Activated CD4-positive, alpha-beta T cell treated with anti-CD3 and anti-CD28 coated beads, Interleukin-2, amount 10 ng/mL, durations not matched to agents 7 days and 5 days (primary cell): ENCODE measurements at regions not wholly inside any gene's neighbourhood (a gene's known extent, or its start where the extent isn't known, plus 50 kb on each side); places are given as distances from the start of the nearest gene placed in this dataset.

ENCODE experiments used
- CTCF ChIA-PET: fragments of 350-600 bp; sonication (Branson Sonifier 250); formaldehyde crosslinking; loops from one replicate; lab custom pipeline; 2021; ENCODE audit warnings: antibody characterized with exemption; lab: Charles Lee
- POLR2A ChIA-PET: fragments of 350-600 bp; sonication (Branson Sonifier 250); formaldehyde crosslinking; loops from one replicate; lab custom pipeline; 2021; ENCODE audit warnings: antibody characterized with exemption; lab: Charles Lee
- DNase-seq: peaks from one replicate; pipeline ENCODE4 v3.0.0-alpha.2; 2020
- H3K27ac Mint-ChIP-seq: one replicate; pipeline ENCODE4 v1.8.0; 2021; ENCODE audit warnings: mild to moderate bottlenecking, moderate library complexity, mixed read lengths
- H3K27me3 Mint-ChIP-seq: one replicate; pipeline ENCODE4 v1.8.0; 2021; ENCODE audit warnings: mixed read lengths
- H3K36me3 Mint-ChIP-seq: one replicate; pipeline ENCODE4 v1.8.0; 2021; ENCODE audit warnings: low read depth, mixed read lengths
- H3K4me1 Mint-ChIP-seq: one replicate; pipeline ENCODE4 v1.8.0; 2021; ENCODE audit warnings: mixed read lengths
- H3K4me3 Mint-ChIP-seq: one replicate; pipeline ENCODE4 v1.8.0; 2021; ENCODE audit warnings: mild to moderate bottlenecking, moderate library complexity, mixed read lengths
- H3K9me3 Mint-ChIP-seq: one replicate; pipeline ENCODE4 v1.8.0; 2021; ENCODE audit warnings: mixed read lengths

DNA sequence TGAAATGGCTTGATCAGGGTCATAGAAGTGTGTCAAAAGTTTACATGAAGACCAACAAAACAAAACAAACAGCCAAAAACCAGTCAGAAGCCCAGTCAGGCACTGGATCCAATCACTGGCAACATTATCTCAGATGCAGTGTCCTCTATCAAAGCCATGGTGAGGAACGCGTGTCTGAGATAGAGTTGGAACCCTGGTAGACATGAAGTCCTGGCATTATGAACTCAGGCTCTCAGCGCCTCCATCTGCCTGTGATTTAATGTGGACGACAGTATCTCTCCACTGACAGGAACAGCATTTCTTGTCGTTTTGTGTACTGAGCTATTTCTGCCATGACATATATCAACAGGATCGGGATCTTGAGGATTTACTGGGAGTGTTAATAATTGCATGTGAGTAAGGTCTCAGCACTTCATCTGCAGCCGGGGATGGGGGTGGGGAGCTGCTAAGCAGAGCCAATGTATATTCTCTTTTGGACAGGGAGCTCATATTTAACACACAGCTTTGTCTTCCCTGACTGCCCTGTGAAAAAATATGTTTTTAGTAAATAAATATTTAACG lies 1120.0 kb downstream of the IGSF11 start:
- POLR2A ChIA-PET, result no interaction called here

DNA sequence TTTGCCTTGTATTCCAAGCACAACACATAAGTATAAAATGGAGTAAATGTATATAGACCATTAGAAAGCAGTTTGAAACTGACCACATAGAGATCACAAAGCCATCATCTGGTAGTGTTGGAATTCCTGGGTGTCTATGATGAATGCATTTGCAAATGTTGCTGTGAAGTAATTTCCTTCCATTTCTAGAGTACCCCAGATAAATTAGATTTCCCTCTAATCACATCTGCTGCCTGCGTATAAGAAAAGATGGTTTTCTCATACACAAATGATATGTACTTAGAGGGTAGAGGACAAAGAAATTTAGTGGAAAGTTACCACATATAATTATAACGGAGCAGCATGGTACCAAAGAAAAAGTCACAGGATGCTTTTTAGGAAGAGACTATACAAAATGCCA lies 1117.8 kb downstream of the IGSF11 start:
- H3K36me3 Mint-ChIP-seq, result no peaks in the 10 kb centered on the region
- no peaks in the 10 kb centered on the region for H3K9me3 Mint-ChIP-seq
- ChIA-PET CTCF (no interaction called here), POLR2A (no interaction called here)
- no peak overlapping the region for H3K27ac Mint-ChIP-seq
- DNase-seq, result no peak
- H3K27me3 Mint-ChIP-seq, result no peaks in the 10 kb centered on the region
- no peaks in the 10 kb centered on the region for H3K4me1 Mint-ChIP-seq
- H3K4me3 Mint-ChIP-seq, result no peak overlapping the region

More for the DNA sequence above, 1120.0 kb downstream of the IGSF11 start:
- Mint-ChIP-seq H3K36me3 (no peaks in the 10 kb centered on the region), H3K4me1 (no peaks in the 10 kb centered on the region), H3K9me3 (no peaks in the 10 kb centered on the region), H3K4me3 (no peak overlapping the region), H3K27ac (no peak overlapping the region), H3K27me3 (no peaks in the 10 kb centered on the region)
- CTCF ChIA-PET, result no interaction called here
- no peak for DNase-seq

- H3K4me3 Mint-ChIP-seq, result no peak overlapping the region
- no peak for DNase-seq
- POLR2A ChIA-PET, result no interaction called here
- no peaks in the 10 kb centered on the region for H3K9me3 Mint-ChIP-seq
- no peaks in the 10 kb centered on the region for H3K27me3 Mint-ChIP-seq
- no peaks in the 10 kb centered on the region for H3K36me3 Mint-ChIP-seq
- no peaks in the 10 kb centered on the region for H3K4me1 Mint-ChIP-seq
- H3K27ac Mint-ChIP-seq, result no peak overlapping the region
- CTCF ChIA-PET, result no interaction called here
Measured at GRCh38 chr3:117919621-117920020, 1115.0 kb downstream of the IGSF11 start.

GRCh38 chr3:117920253-117920898 lies 1114.3 kb downstream of the IGSF11 start:
- no peak for DNase-seq
- Mint-ChIP-seq H3K9me3 (no peaks in the 10 kb centered on the region), H3K27ac (no peak overlapping the region), H3K4me1 (no peaks in the 10 kb centered on the region), H3K36me3 (no peaks in the 10 kb centered on the region), H3K4me3 (no peak overlapping the region), H3K27me3 (no peaks in the 10 kb centered on the region)
- ChIA-PET CTCF (interaction anchor here (0.6 kb wide), 1 partner anchor 113 kb away, joined by 3 read pairs; no protein-coding TSS in a partner anchor), POLR2A (no interaction called here)

GRCh38 chr3:117921411-117921810 lies 1113.2 kb downstream of the IGSF11 start:
- no peaks in the 10 kb centered on the region for H3K9me3 Mint-ChIP-seq
- ChIA-PET POLR2A (no interaction called here), CTCF (no interaction called here)
- H3K36me3 Mint-ChIP-seq, result no peaks in the 10 kb centered on the region
- no peak for DNase-seq
- H3K27me3 Mint-ChIP-seq, result no peaks in the 10 kb centered on the region
- no peak overlapping the region for H3K27ac Mint-ChIP-seq
- H3K4me1 Mint-ChIP-seq, result no peaks in the 10 kb centered on the region
- no peak overlapping the region for H3K4me3 Mint-ChIP-seq

- no peak for DNase-seq
- Mint-ChIP-seq H3K27ac (no peak overlapping the region), H3K36me3 (no peaks in the 10 kb centered on the region), H3K4me1 (no peaks in the 10 kb centered on the region), H3K4me3 (no peak overlapping the region), H3K27me3 (no peaks in the 10 kb centered on the region), H3K9me3 (no peaks in the 10 kb centered on the region)
- ChIA-PET CTCF (no interaction called here), POLR2A (no interaction called here)
Measured at GRCh38 chr3:117922039-117922438, 1112.6 kb downstream of the IGSF11 start.

DNA sequence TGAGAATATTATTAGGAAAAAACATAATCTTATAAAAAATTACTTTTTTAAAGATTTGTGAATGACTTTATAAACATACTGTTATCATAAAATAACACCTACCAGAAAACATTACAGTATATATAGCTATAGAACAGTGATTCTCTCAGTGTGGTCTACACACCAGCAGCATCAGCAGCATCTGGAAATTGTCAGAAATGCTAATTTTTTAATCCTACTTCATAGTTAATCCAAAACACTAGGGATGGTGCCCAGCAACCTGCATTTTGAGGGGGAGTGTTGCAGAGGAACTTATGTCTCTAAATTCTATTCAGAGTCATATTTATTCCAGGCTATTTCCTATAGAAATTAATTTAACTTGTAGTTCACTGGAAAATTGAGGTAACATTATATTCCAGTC lies 1107.8 kb downstream of the IGSF11 start:
- no peaks in the 10 kb centered on the region for H3K36me3 Mint-ChIP-seq
- ChIA-PET POLR2A (no interaction called here), CTCF (no interaction called here)
- H3K4me1 Mint-ChIP-seq, result no peaks in the 10 kb centered on the region
- no peak for DNase-seq
- no peaks in the 10 kb centered on the region for H3K27me3 Mint-ChIP-seq
- no peak overlapping the region for H3K4me3 Mint-ChIP-seq
- H3K27ac Mint-ChIP-seq, result no peak overlapping the region
- H3K9me3 Mint-ChIP-seq, result no peaks in the 10 kb centered on the region

GRCh38 chr3:117927825-117928224 lies 1106.8 kb downstream of the IGSF11 start:
- no peak for DNase-seq
- H3K27me3 Mint-ChIP-seq, result no peaks in the 10 kb centered on the region
- CTCF ChIA-PET, result no interaction called here
- H3K9me3 Mint-ChIP-seq, result no peaks in the 10 kb centered on the region
- H3K36me3 Mint-ChIP-seq, result no peaks in the 10 kb centered on the region
- H3K4me1 Mint-ChIP-seq, result no peaks in the 10 kb centered on the region
- POLR2A ChIA-PET, result no interaction called here
- H3K27ac Mint-ChIP-seq, result no peak overlapping the region
- no peak overlapping the region for H3K4me3 Mint-ChIP-seq

DNA sequence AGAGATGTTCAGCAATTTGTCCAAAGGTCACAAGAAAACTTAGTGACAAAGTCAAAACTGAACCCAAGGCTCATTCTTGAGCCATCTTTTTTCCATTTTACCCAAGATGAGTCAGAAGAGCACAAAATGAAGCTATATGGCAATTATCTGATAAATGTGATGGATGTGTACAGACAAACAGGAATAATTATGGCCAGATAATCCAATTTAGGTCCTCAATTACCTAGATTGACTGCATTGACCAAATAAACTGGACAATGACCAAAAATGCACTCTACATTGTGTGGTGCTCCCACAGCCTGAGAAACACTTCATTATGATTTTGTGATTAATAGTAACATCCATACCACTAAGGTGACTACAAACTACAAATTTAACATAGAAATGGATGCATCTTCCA lies 1105.8 kb downstream of the IGSF11 start:
- no peaks in the 10 kb centered on the region for H3K4me1 Mint-ChIP-seq
- H3K27ac Mint-ChIP-seq, result no peak overlapping the region
- no peaks in the 10 kb centered on the region for H3K9me3 Mint-ChIP-seq
- H3K27me3 Mint-ChIP-seq, result no peaks in the 10 kb centered on the region
- DNase-seq, result no peak
- ChIA-PET CTCF (no interaction called here), POLR2A (no interaction called here)
- no peaks in the 10 kb centered on the region for H3K36me3 Mint-ChIP-seq
- H3K4me3 Mint-ChIP-seq, result no peak overlapping the region

- Mint-ChIP-seq H3K27me3 (no peaks in the 10 kb centered on the region), H3K27ac (no peak overlapping the region), H3K4me3 (no peak overlapping the region), H3K36me3 (no peaks in the 10 kb centered on the region), H3K9me3 (no peaks in the 10 kb centered on the region), H3K4me1 (no peaks in the 10 kb centered on the region)
- CTCF ChIA-PET, result no interaction called here
- no peak for DNase-seq
- POLR2A ChIA-PET, result no interaction called here
Measured at GRCh38 chr3:117932441-117932840, 1102.2 kb downstream of the IGSF11 start.

GRCh38 chr3:117936159-117936558 lies 1098.5 kb downstream of the IGSF11 start:
- no peak overlapping the region for H3K27ac Mint-ChIP-seq
- H3K4me3 Mint-ChIP-seq, result no peak overlapping the region
- ChIA-PET POLR2A (no interaction called here), CTCF (no interaction called here)
- H3K4me1 Mint-ChIP-seq, result no peaks in the 10 kb centered on the region
- no peak for DNase-seq
- no peaks in the 10 kb centered on the region for H3K27me3 Mint-ChIP-seq
- H3K9me3 Mint-ChIP-seq, result peaks cover 5% of the 10 kb centered on the region
- H3K36me3 Mint-ChIP-seq, result no peaks in the 10 kb centered on the region

- no peaks in the 10 kb centered on the region for H3K4me1 Mint-ChIP-seq
- no peak overlapping the region for H3K27ac Mint-ChIP-seq
- no peaks in the 10 kb centered on the region for H3K36me3 Mint-ChIP-seq
- H3K9me3 Mint-ChIP-seq, result peaks cover 5% of the 10 kb centered on the region
- H3K27me3 Mint-ChIP-seq, result no peaks in the 10 kb centered on the region
- CTCF ChIA-PET, result no interaction called here
- H3K4me3 Mint-ChIP-seq, result no peak overlapping the region
- DNase-seq, result no peak
- POLR2A ChIA-PET, result no interaction called here
Measured at GRCh38 chr3:117938974-117939373, 1095.7 kb downstream of the IGSF11 start.

DNA sequence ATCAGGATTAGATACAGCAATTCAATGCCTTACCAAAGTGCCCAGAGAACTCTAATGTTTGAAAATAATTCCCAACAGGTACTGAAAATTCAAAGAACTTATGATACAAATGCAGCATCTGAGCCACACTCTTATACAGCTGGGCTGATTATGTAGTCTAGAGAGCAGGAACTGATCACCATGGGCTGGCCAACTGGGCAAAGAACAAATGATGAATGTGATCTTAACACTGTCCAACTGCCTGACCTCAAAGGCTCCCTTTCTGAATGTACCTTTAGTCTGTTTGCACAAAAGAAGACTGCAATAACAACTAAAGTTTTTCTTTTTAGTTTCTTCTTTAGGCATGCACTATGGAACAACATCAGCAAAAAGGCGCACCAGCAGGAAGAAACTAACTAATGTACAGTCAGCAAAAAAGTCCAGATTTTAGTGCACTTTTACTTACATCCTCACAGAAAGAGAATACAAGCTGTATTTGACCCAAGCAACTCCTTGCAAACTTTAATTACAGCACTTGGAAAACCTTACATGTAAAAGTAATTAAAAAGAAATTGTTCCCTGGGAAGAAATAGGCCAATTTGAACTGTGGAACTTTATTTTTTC lies 1095.1 kb downstream of the IGSF11 start:
- H3K4me3 Mint-ChIP-seq, result no peak overlapping the region
- H3K27me3 Mint-ChIP-seq, result no peaks in the 10 kb centered on the region
- ChIA-PET CTCF (no interaction called here), POLR2A (no interaction called here)
- H3K4me1 Mint-ChIP-seq, result no peaks in the 10 kb centered on the region
- DNase-seq, result no peak
- H3K36me3 Mint-ChIP-seq, result no peaks in the 10 kb centered on the region
- H3K9me3 Mint-ChIP-seq, result peaks cover 5% of the 10 kb centered on the region
- no peak overlapping the region for H3K27ac Mint-ChIP-seq

GRCh38 chr3:117941015-117941414 lies 1093.6 kb downstream of the IGSF11 start:
- Mint-ChIP-seq H3K4me3 (no peak overlapping the region), H3K27ac (no peak overlapping the region), H3K27me3 (no peaks in the 10 kb centered on the region), H3K9me3 (peaks cover 5% of the 10 kb centered on the region), H3K4me1 (no peaks in the 10 kb centered on the region), H3K36me3 (no peaks in the 10 kb centered on the region)
- ChIA-PET CTCF (no interaction called here), POLR2A (no interaction called here)
- DNase-seq, result no peak
